Neural cell (in vitro differentiated cells): ENCODE measurements at regions not wholly inside any gene's neighbourhood (a gene's known extent, or its start where the extent isn't known, plus 50 kb on each side); places are given as distances from the start of the nearest gene placed in this dataset.

Source experiments
- H2AFZ ChIP-seq: fragments of 200-600, 300-800 bp; sonication (generic), shearing (Covaris generic); 2 replicates; pipeline ENCODE4 v1.6.0; 2014; ENCODE audit warnings: low read depth, mild to moderate bottlenecking, antibody characterized with exemption, low read length, moderate library complexity
- H3F3A ChIP-seq: fragments of 200-600 bp; shearing (Covaris generic); 2 replicates; pipeline ENCODE4 v1.6.1; 2016; ENCODE audit warnings: mild to moderate bottlenecking, moderate library complexity, mixed read lengths, antibody characterized with exemption, low read length; ENCODE audit not compliant: insufficient read depth, poor library complexity, severe bottlenecking
- H3K27ac ChIP-seq: fragments of 200-600, 300-800 bp; sonication (generic), shearing (Covaris generic); 2 replicates; pipeline ENCODE4 v1.5.1; 2014; ENCODE audit warnings: mild to moderate bottlenecking, low read length, moderate library complexity
- H3K27me3 ChIP-seq: fragments of 300-800, 200-600 bp; sonication (generic), shearing (Covaris generic); 2 replicates; pipeline ENCODE4 v1.6.0; 2014; ENCODE audit warnings: mild to moderate bottlenecking, low read depth, low read length, moderate library complexity; ENCODE audit not compliant: insufficient read depth
- H3K36me3 ChIP-seq: fragments of 300-800, 200-600 bp; sonication (generic), shearing (Covaris generic); 2 replicates; pipeline ENCODE4 v1.5.1; 2014; ENCODE audit warnings: mild to moderate bottlenecking, antibody characterized with exemption, low read length, moderate library complexity; ENCODE audit not compliant: insufficient read depth
- H3K4me2 ChIP-seq: fragments of 300-800, 200-600 bp; sonication (generic), shearing (Covaris generic); 2 replicates; pipeline ENCODE4 v1.6.0; 2014; ENCODE audit warnings: mild to moderate bottlenecking, low read length
- H3K4me3 ChIP-seq: fragments of 300-800, 200-600 bp; sonication (generic), shearing (Covaris generic); 2 replicates; pipeline ENCODE4 v1.5.1; 2014; ENCODE audit warnings: mild to moderate bottlenecking, low read length, moderate library complexity
- H3K79me2 ChIP-seq: fragments of 200-600 bp; shearing (Covaris generic); replicated peaks from 2 replicates; pipeline ENCODE4 v1.6.0; 2014; ENCODE audit warnings: mild to moderate bottlenecking, low read length, moderate library complexity; ENCODE audit not compliant: insufficient read depth
- H3K9ac ChIP-seq: fragments of 300-800, 200-600 bp; sonication (generic), shearing (Covaris generic); 2 replicates; pipeline ENCODE4 v1.6.1; 2016; ENCODE audit warnings: mild to moderate bottlenecking, low read length, mixed read lengths
- H3K9me2 ChIP-seq: fragments of 200-600 bp; shearing (Covaris generic); 2 replicates; pipeline ENCODE4 v1.6.1; 2016; ENCODE audit warnings: mild to moderate bottlenecking, low read length, mixed read lengths; ENCODE audit not compliant: insufficient read depth
- H3K9me3 ChIP-seq: fragments of 200-600, 300-800 bp; sonication (generic), shearing (Covaris generic); 2 replicates; pipeline ENCODE4 v1.6.1; 2016; ENCODE audit warnings: mild to moderate bottlenecking, mixed run types, low read length, moderate library complexity, mixed read lengths
- H4K20me1 ChIP-seq: fragments of 200-600 bp; shearing (Covaris generic); 2 replicates; pipeline ENCODE4 v1.6.1; 2016; ENCODE audit warnings: mild to moderate bottlenecking, mixed run types; ENCODE audit not compliant: insufficient read depth
- EP300 ChIP-seq: fragments of 450-650 bp; conservative IDR thresholded peaks from 2 replicates; pipeline ENCODE4 v1.6.1; 2014; ENCODE audit warnings: antibody characterized with exemption, mild to moderate bottlenecking, moderate library complexity; ENCODE audit not compliant: poor library complexity, severe bottlenecking
- EZH2 ChIP-seq: fragments of 200-600, 300-800 bp; shearing (Covaris generic), sonication (generic); IDR thresholded peaks from 2 replicates; pipeline ENCODE4 v1.6.1; 2014; ENCODE audit warnings: antibody characterized with exemption, low read length, borderline replicate concordance, mild to moderate bottlenecking; ENCODE audit not compliant: insufficient read depth, poor library complexity, severe bottlenecking
- MXI1 ChIP-seq: fragments of 450-650 bp; conservative IDR thresholded peaks from 2 replicates; pipeline ENCODE4 v1.6.1; 2014; ENCODE audit warnings: antibody characterized with exemption, mild to moderate bottlenecking; ENCODE audit not compliant: poor library complexity, severe bottlenecking
- POLR2AphosphoS5 ChIP-seq: IDR thresholded peaks from 2 replicates; pipeline ENCODE4 v1.6.1; 2012
- RAD21 ChIP-seq: fragments of 450-650 bp; conservative IDR thresholded peaks from 2 replicates; pipeline ENCODE4 v1.6.1; 2014; ENCODE audit warnings: antibody characterized with exemption, mild to moderate bottlenecking, moderate library complexity
- SMC3 ChIP-seq: fragments of 450-650 bp; conservative IDR thresholded peaks from 2 replicates; pipeline ENCODE4 v1.6.1; 2014; ENCODE audit warnings: antibody characterized with exemption, mild to moderate bottlenecking, moderate library complexity; ENCODE audit not compliant: poor library complexity
- TAF1 ChIP-seq: IDR thresholded peaks from 2 replicates; pipeline ENCODE4 v1.6.1; 2012; ENCODE audit warnings: low read depth
- TF ChIP-seq, protein P1 (sequence below): fragments of 450-650 bp; IDR thresholded peaks from 2 replicates; pipeline ENCODE4 v1.5.1; 2014; ENCODE audit warnings: antibody characterized with exemption, mild to moderate bottlenecking, moderate library complexity; ENCODE audit not compliant: poor library complexity, severe bottlenecking
- TF ChIP-seq, protein P2 (sequence below): IDR thresholded peaks from 2 replicates; pipeline ENCODE4 v1.6.1; 2012; ENCODE audit warnings: borderline replicate concordance

DNA sequence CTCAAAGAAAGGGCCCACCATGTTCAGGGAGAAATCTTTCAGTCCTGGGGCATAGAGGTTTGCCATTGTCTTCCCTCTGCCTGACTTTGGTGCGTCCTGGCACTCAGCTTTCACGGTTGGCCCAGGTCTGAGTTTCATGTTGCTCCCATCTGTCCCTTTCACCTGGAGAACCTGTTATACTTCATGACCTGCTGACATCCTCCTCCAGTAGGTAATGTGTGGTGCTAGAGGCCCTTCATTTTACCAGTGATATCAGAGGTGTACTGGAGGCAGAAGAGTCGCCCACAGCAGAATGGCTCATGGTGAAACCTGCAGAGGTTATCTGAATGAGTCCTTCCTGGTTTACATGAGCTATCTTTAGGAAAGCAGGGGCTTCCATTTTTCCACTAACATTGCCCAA is 128.8 kb upstream of the DLX2 start:
- H3K79me2 ChIP-seq: no peaks in the 10 kb centered on the region
- H4K20me1 ChIP-seq: no peaks in the 10 kb centered on the region
- TF ChIP-seq RAD21 (no peak), SMC3 (no peak), POLR2AphosphoS5 (no peak), TAF1 (no peak), EZH2 (no peak), MXI1 (no peak), EP300 (no peak)
- TF ChIP-seq, protein P1, sequence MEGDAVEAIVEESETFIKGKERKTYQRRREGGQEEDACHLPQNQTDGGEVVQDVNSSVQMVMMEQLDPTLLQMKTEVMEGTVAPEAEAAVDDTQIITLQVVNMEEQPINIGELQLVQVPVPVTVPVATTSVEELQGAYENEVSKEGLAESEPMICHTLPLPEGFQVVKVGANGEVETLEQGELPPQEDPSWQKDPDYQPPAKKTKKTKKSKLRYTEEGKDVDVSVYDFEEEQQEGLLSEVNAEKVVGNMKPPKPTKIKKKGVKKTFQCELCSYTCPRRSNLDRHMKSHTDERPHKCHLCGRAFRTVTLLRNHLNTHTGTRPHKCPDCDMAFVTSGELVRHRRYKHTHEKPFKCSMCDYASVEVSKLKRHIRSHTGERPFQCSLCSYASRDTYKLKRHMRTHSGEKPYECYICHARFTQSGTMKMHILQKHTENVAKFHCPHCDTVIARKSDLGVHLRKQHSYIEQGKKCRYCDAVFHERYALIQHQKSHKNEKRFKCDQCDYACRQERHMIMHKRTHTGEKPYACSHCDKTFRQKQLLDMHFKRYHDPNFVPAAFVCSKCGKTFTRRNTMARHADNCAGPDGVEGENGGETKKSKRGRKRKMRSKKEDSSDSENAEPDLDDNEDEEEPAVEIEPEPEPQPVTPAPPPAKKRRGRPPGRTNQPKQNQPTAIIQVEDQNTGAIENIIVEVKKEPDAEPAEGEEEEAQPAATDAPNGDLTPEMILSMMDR: no peak
- TF ChIP-seq, protein P2, sequence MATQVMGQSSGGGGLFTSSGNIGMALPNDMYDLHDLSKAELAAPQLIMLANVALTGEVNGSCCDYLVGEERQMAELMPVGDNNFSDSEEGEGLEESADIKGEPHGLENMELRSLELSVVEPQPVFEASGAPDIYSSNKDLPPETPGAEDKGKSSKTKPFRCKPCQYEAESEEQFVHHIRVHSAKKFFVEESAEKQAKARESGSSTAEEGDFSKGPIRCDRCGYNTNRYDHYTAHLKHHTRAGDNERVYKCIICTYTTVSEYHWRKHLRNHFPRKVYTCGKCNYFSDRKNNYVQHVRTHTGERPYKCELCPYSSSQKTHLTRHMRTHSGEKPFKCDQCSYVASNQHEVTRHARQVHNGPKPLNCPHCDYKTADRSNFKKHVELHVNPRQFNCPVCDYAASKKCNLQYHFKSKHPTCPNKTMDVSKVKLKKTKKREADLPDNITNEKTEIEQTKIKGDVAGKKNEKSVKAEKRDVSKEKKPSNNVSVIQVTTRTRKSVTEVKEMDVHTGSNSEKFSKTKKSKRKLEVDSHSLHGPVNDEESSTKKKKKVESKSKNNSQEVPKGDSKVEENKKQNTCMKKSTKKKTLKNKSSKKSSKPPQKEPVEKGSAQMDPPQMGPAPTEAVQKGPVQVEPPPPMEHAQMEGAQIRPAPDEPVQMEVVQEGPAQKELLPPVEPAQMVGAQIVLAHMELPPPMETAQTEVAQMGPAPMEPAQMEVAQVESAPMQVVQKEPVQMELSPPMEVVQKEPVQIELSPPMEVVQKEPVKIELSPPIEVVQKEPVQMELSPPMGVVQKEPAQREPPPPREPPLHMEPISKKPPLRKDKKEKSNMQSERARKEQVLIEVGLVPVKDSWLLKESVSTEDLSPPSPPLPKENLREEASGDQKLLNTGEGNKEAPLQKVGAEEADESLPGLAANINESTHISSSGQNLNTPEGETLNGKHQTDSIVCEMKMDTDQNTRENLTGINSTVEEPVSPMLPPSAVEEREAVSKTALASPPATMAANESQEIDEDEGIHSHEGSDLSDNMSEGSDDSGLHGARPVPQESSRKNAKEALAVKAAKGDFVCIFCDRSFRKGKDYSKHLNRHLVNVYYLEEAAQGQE: no peak
- H2AFZ ChIP-seq: no peak overlapping the region
- H3K9me2 ChIP-seq: no peaks in the 10 kb centered on the region
- no peaks in the 10 kb centered on the region for H3F3A ChIP-seq
- H3K27me3 ChIP-seq: peaks cover 11% of the 10 kb centered on the region
- H3K36me3 ChIP-seq: no peaks in the 10 kb centered on the region
- H3K27ac ChIP-seq: no peak overlapping the region
- no peaks in the 10 kb centered on the region for H3K9me3 ChIP-seq
- no peak overlapping the region for H3K4me2 ChIP-seq
- no peak overlapping the region for H3K4me3 ChIP-seq
- H3K9ac ChIP-seq: no peak overlapping the region

DNA sequence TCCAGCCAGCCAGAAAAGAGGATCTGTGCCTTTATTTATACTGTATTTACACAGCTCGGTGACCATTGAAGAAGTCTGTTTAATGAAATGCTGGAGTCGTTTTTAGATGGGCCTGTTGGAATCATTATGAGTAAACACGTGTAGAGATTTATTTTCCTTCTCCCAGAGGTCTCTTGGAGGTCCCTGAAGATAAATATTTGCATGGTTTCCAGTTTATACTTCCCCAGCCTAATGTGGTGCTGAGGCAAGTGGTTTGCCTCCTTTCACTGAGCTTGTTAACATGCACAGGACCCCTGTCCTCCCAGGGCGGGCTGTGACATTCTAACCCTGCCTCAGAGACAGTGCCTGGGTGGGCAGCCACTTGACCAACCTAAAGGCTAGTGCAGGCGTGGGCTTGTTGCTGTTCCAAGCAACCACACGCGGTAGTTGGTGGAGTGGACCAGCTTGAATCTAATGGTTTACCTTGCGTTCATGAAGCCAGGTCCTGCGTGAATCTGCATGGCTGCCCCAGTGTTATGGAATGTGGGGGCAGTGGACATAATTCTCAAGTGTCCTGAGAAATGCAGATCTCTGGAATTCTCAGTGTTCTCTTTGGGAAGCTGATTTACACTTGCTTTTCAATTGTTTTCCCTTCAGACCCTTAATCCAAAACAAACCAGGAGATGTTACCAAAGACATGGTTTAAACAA is 130.2 kb upstream of the DLX2 start:
- TF ChIP-seq MXI1 (no peak), RAD21 (no peak), TAF1 (no peak), SMC3 (no peak), POLR2AphosphoS5 (no peak), EZH2 (no peak), EP300 (no peak)
- TF ChIP-seq, protein P2: no peak
- TF ChIP-seq, protein P1: no peak
- no peak overlapping the region for H3K4me2 ChIP-seq
- no peak overlapping the region for H3K4me3 ChIP-seq

More for the DNA sequence above, 130.2 kb upstream of the DLX2 start:
- no peaks in the 10 kb centered on the region for H3K79me2 ChIP-seq
- H3F3A ChIP-seq: no peaks in the 10 kb centered on the region
- no peaks in the 10 kb centered on the region for H3K9me2 ChIP-seq
- H4K20me1 ChIP-seq: no peaks in the 10 kb centered on the region
- no peaks in the 10 kb centered on the region for H3K36me3 ChIP-seq
- no peaks in the 10 kb centered on the region for H3K9me3 ChIP-seq
- no peak overlapping the region for H2AFZ ChIP-seq
- no peak overlapping the region for H3K27ac ChIP-seq
- no peak overlapping the region for H3K9ac ChIP-seq
- peaks cover 14% of the 10 kb centered on the region for H3K27me3 ChIP-seq
